HCT116 (cell line): ENCODE measurements at regions not wholly inside any gene's neighbourhood (a gene's known extent, or its start where the extent isn't known, plus 50 kb on each side); places are given as distances from the start of the nearest gene placed in this dataset.
A peak's percentile ranks its signal among the peaks of the same experiment; 100 is the strongest.

ENCODE experiments used
- ATAC-seq: fragments of 200-7000 bp; cut with Tn5 transposase; 2 replicates; pipeline ENCODE4 v1.9.1; 2020; ENCODE audit warnings: mild to moderate bottlenecking, moderate library complexity
- BruUV-seq: library from RNA; stranded (reverse); fragments of 400-500 nt; replicated peaks from 2 replicates; lab custom pipeline; 2021; lab: Mats Ljungman, UMichigan
- CTCF ChIA-PET: fragments of 300-600 bp; sonication (Branson Sonifier 250); formaldehyde crosslinking; loops from one replicate; lab custom pipeline; 2021; ENCODE audit warnings: antibody characterized with exemption; lab: Charles Lee
- POLR2A ChIA-PET: fragments of 300-600, 350-600 bp; sonication (Branson Sonifier 250); formaldehyde crosslinking; loops from one replicate; lab custom pipeline; 2021; ENCODE audit warnings: antibody characterized with exemption; lab: Charles Lee
- RAD21 ChIA-PET, 2 experiments: fragments of 300-600 bp; sonication (Branson Sonifier 250); formaldehyde crosslinking; loops; one replicate each; lab custom pipeline; 2023; ENCODE audit warnings: low total read pairs in 2 of 2; ENCODE audit not compliant: uncharacterized antibody in 2 of 2, unreplicated experiment in 2 of 2, low non-redundant PET in 1 of 2; lab: Charles Lee
- DNase-seq: peaks from one replicate; pipeline ENCODE4 v3.0.0-alpha.2; 2010; ENCODE audit warnings: low read depth, low spot score
- H2AFZ ChIP-seq: fragments of 200-600 bp; shearing (Covaris generic), sonication (generic); 2 replicates; pipeline ENCODE4 v1.6.1; 2017; ENCODE audit warnings: low read depth, mixed run types, mixed read lengths, antibody characterized with exemption, low read length; ENCODE audit not compliant: poor library complexity, severe bottlenecking
- H3K27ac ChIP-seq: 2 replicates; pipeline ENCODE4 v1.5.1; 2012; ENCODE audit warnings: low read depth, low read length
- H3K27me3 ChIP-seq: fragments of 200-600 bp; sonication (generic); 2 replicates; pipeline ENCODE4 v1.6.1; 2016; ENCODE audit warnings: mixed run types, low read length, mixed read lengths; ENCODE audit not compliant: insufficient read depth
- H3K36me3 ChIP-seq, 2 experiments: fragments of 200-500 bp in 1 of 2; fragments of 200-600 bp in 1 of 2; sonication (Bioruptor generic) in 1 of 2; sonication (generic) in 1 of 2; 2 replicates each; pipeline versions ENCODE4 v1.5.1 to v1.6.1; 2014 to 2016; ENCODE audit warnings: low read length in 2 of 2, inconsistent platforms in 1 of 2, mixed read lengths in 1 of 2, mixed run types in 1 of 2; ENCODE audit not compliant: insufficient read depth in 2 of 2, control insufficient read depth in 1 of 2
- H3K4me1 ChIP-seq, 2 experiments: fragments of 200-600 bp in 1 of 2; sonication (generic) in 1 of 2; 2 replicates each; pipeline versions ENCODE4 v1.5.1 to v1.6.1; 2012 to 2017; ENCODE audit warnings: low read length in 2 of 2, inconsistent platforms in 1 of 2, mild to moderate bottlenecking in 1 of 2, mixed read lengths in 1 of 2, mixed run types in 1 of 2, moderate library complexity in 1 of 2; ENCODE audit not compliant: insufficient read depth in 2 of 2, control insufficient read depth in 1 of 2
- H3K4me2 ChIP-seq: fragments of 200-600 bp; sonication (generic); 2 replicates; pipeline ENCODE4 v1.6.1; 2017; ENCODE audit warnings: mixed run types, low read length, mixed read lengths
- H3K4me3 ChIP-seq, 2 experiments: fragments of 200-600 bp in 1 of 2; sonication (generic) in 1 of 2; replicated peaks in 1 of 2; 2 replicates each; pipeline ENCODE4 v1.5.1; 2011 to 2016; ENCODE audit warnings: low read length in 2 of 2, control low read depth in 1 of 2, low read depth in 1 of 2, mild to moderate bottlenecking in 1 of 2, mixed read lengths in 1 of 2, mixed run types in 1 of 2
- H3K79me2 ChIP-seq: fragments of 200-600 bp; sonication (generic); 2 replicates; pipeline ENCODE4 v1.6.1; 2017; ENCODE audit warnings: mild to moderate bottlenecking, mixed run types, low read length, moderate library complexity, mixed read lengths; ENCODE audit not compliant: insufficient read depth
- H3K9ac ChIP-seq: fragments of 200-600 bp; sonication (generic); 2 replicates; pipeline ENCODE4 v1.6.1; 2016; ENCODE audit warnings: low read length, mixed read lengths
- H3K9me2 ChIP-seq: fragments of 200-600 bp; sonication (generic), shearing (Covaris generic); 2 replicates; pipeline ENCODE4 v1.6.1; 2017; ENCODE audit warnings: mixed run types, mild to moderate bottlenecking, moderate library complexity; ENCODE audit not compliant: insufficient read depth
- H3K9me3 ChIP-seq, 2 experiments: fragments of 200-500 bp in 1 of 2; fragments of 200-600 bp in 1 of 2; sonication (Bioruptor generic) in 1 of 2; sonication (generic) in 1 of 2; 2 replicates each; pipeline ENCODE4 v1.6.1; 2014 to 2017; ENCODE audit warnings: low read length in 2 of 2, mixed read lengths in 2 of 2, inconsistent platforms in 1 of 2, low read depth in 1 of 2, mild to moderate bottlenecking in 1 of 2, mixed run types in 1 of 2, moderate library complexity in 1 of 2; ENCODE audit not compliant: control insufficient read depth in 1 of 2, insufficient read depth in 1 of 2
- H4K20me1 ChIP-seq: fragments of 200-600 bp; sonication (generic), shearing (Covaris generic); 2 replicates; pipeline ENCODE4 v1.6.1; 2017; ENCODE audit warnings: mixed run types, mild to moderate bottlenecking, moderate library complexity; ENCODE audit not compliant: insufficient read depth
- ATF3 ChIP-seq: IDR thresholded peaks from 2 replicates; pipeline ENCODE4 v1.6.1; 2012
- CBX3 ChIP-seq: IDR thresholded peaks from 2 replicates; pipeline ENCODE4 v1.6.1; 2012; ENCODE audit warnings: low read depth
- CEBPB ChIP-seq: IDR thresholded peaks from 2 replicates; pipeline ENCODE4 v1.6.1; 2012; ENCODE audit warnings: low read depth
- EGR1 ChIP-seq: IDR thresholded peaks from 2 replicates; pipeline ENCODE4 v1.6.1; 2012; ENCODE audit warnings: low read depth
- EZH2 ChIP-seq: fragments of 200-600 bp; sonication (generic); IDR thresholded peaks from 2 replicates; pipeline ENCODE4 v1.6.1; 2017; ENCODE audit warnings: antibody characterized with exemption, mixed run types
- JUND ChIP-seq: IDR thresholded peaks from 2 replicates; pipeline ENCODE4 v1.6.1; 2012
- SIN3A ChIP-seq: IDR thresholded peaks from 2 replicates; pipeline ENCODE4 v1.6.1; 2012; ENCODE audit warnings: low read depth
- ZFX ChIP-seq: fragments of 450-650 bp; IDR thresholded peaks from 2 replicates; pipeline ENCODE4 v1.6.1; 2017
- ZNF274 ChIP-seq: fragments of 200-500 bp; sonication (Bioruptor generic); IDR thresholded peaks from 2 replicates; pipeline ENCODE4 v1.6.1; 2014; ENCODE audit warnings: mild to moderate bottlenecking, low read depth, low read length, inconsistent platforms
- intact Hi-C: fragments of 100-400 bp; cut with micrococcal nuclease; formaldehyde crosslinking; loops from 2 replicates; pipeline ENCODE4 v1.10.0; 2022

DNA sequence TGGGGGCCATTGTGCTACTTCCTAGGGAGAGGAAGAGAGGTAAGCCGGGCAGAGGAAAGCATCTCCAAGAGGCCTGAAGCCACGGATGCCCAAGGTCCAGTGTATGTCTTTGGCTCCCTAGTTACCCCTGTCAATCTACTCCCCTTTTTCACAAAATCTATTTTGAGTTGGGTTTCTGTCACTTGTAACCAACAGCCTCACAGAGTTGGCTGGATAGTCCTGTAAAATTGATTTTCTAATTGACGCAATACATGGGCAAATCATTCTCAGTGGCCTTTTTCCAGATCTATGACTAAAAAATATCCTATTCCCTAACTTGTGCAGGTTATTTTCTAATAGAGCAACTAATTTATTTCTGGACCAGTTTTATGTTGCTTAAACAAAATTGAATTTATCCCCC is 168.4 kb downstream of the IRS1 start (continued):
- TF ChIP-seq CEBPB (no peak), JUND (no peak), CBX3 (no peak), SIN3A (no peak), ZFX (no peak)

DNA sequence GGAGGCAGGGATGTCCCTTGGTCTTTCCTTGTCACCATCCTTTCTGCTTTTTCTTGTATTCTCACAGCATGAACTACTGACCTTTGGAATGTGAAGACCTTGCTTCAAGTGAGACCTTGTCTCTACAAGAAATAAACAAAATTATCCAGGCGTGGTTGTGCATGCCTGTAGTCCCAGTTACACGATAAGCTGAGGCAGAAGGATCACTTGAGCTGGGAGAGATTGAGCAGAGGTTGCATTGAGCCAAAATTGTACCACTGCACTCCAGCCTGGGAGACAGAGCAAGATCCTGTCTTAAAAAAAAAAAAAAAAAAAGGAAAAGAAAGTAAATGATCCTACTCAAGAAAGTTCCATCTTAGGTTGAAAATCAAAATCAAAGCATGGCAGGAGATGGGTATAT is 173.7 kb downstream of the IRS1 start:
- ATAC-seq (no peak), DNase-seq (no peak)
- POLR2A ChIA-PET: no interaction called here
- Histone ChIP-seq H3K27me3 (no peaks in the 10 kb centered on the region), H3K4me1 (peaks cover 10 to 28% of the 10 kb centered on the region in 2 experiments; a peak in 2 of 4 replicates), H3K9me2 (no peaks in the 10 kb centered on the region), H3K9me3 (peaks cover 4 to 10% of the 10 kb centered on the region in 2 experiments; a peak in 2 of 4 replicates), H3K4me2 (no peak overlapping the region), H3K9ac (no peak overlapping the region), H3K4me3 (no peak overlapping the region), H4K20me1 (no peaks in the 10 kb centered on the region), H2AFZ (no peak overlapping the region), H3K27ac (peak overlapping the region; percentile 19; the same call in 1 of the 2 replicates), H3K36me3 (peaks cover 0 to 29% of the 10 kb centered on the region in 2 experiments; a peak in 1 of 4 replicates), H3K79me2 (peaks cover 3% of the 10 kb centered on the region; the same call in 1 of the 2 replicates)
- TF ChIP-seq ZFX (no peak), EZH2 (no peak), EGR1 (no peak), ATF3 (no peak), CEBPB (no peak), SIN3A (no peak), ZNF274 (no peak)
- intact Hi-C loops: no loop called here
- CTCF ChIA-PET: no interaction called here
- RAD21 ChIA-PET: no interaction called here
- BruUV-seq: no TSS peak
